Stimulated activated CD8-positive, alpha-beta memory T cell treated with anti-CD3 and anti-CD28 coated beads, Interleukin-4, amount 100 ng/mL, for 24 hours (primary cell): ENCODE measurements at regions not wholly inside any gene's neighbourhood (a gene's known extent, or its start where the extent isn't known, plus 50 kb on each side); places are given as distances from the start of the nearest gene placed in this dataset.
"Not testable (repeated sequence)": the region's sequence is repeated elsewhere in the genome, so short reads cannot be mapped to it uniquely, and the experiment has no call there.

Source experiments
- DNase-seq: peaks from one replicate; pipeline ENCODE4 v3.0.0-alpha.2; 2020; ENCODE audit warnings: low read depth

- not testable (repeated sequence) for DNase-seq
These were observed 94.3 kb downstream of the MRM1 start for GRCh38 chr17:36695710-36696109.

GRCh38 chr17:36696805-36697204, 95.4 kb downstream of the MRM1 start:
- DNase-seq: no peak

GRCh38 chr17:36697903-36698530, 96.6 kb downstream of the MRM1 start:
- no peak for DNase-seq

GRCh38 chr17:36701429-36702099, 100.2 kb downstream of the MRM1 start:
- DNase-seq: no peak

GRCh38 chr17:36702636-36703035, 101.3 kb downstream of the MRM1 start:
- DNase-seq: no peak

GRCh38 chr17:36703860-36704266, 102.5 kb downstream of the MRM1 start:
- DNase-seq: peak; percentile 15

- DNase-seq: no peak
These were observed 104.0 kb downstream of the MRM1 start for GRCh38 chr17:36705283-36705795.

- DNase-seq: peak; percentile 35
These were observed 104.7 kb downstream of the MRM1 start for GRCh38 chr17:36705874-36706731.

GRCh38 chr17:36707904-36708303, 106.5 kb downstream of the MRM1 start:
- DNase-seq: no peak

- DNase-seq: no peak
These were observed 113.4 kb downstream of the MRM1 start for GRCh38 chr17:36714789-36715188.

- no peak for DNase-seq
These were observed 114.6 kb downstream of the MRM1 start for GRCh38 chr17:36715951-36716350.

GRCh38 chr17:36717088-36717487, 115.7 kb downstream of the MRM1 start:
- no peak for DNase-seq

GRCh38 chr17:36720131-36720530, 118.7 kb downstream of the MRM1 start:
- no peak for DNase-seq

- no peak for DNase-seq
These were observed 120.3 kb downstream of the MRM1 start for GRCh38 chr17:36721560-36722120.

- peak; percentile 76 for DNase-seq
These were observed 120.9 kb downstream of the MRM1 start for GRCh38 chr17:36722121-36722902.

- no peak for DNase-seq
These were observed 121.5 kb downstream of the MRM1 start for GRCh38 chr17:36722903-36723263.

GRCh38 chr17:36723459-36724025, 122.2 kb downstream of the MRM1 start:
- DNase-seq: no peak

- no peak for DNase-seq
These were observed 124.8 kb downstream of the MRM1 start for GRCh38 chr17:36726199-36726598.

GRCh38 chr17:36727052-36727451, 125.7 kb downstream of the MRM1 start:
- DNase-seq: no peak

GRCh38 chr17:36727577-36727976, 126.2 kb downstream of the MRM1 start:
- DNase-seq: no peak
